ENCODE measurements at regions not wholly inside any gene's neighbourhood (a gene's known extent, or its start where the extent isn't known, plus 50 kb on each side); places are given as distances from the start of the nearest gene placed in this dataset.

DNA sequence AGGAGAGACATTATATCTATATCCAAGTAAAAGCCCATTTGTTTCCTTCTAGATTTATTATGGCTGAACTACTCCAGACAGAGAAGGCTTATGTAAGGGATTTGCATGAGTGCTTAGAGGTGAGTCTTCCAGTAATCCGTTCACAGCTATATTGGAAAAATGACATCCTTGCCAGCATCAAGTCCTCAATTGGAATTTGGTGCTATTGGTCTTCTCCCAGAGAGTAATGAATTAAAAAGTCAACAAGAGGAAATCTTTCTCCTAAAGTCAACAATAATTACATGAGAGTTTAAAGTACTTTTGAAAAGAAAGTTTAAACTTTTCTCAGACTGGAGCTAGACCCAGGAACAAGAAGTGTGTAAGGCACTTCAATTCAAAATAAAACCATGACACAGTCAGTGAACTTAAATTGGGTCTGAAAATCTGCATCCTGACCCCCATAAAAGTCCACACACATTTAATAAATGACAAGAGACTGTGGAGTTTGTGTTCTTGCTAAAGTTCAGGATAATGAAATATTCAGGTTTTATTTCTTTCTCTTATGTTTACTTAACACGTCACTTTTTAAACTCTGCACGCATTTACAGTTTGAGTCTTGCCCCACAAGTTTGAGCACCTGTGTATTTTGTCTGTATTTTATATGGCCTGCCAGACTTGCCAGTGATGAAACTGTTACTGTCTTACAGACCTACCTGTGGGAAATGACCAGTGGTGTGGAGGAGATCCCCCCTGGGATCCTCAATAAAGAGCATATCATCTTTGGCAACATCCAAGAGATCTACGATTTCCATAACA, 268.2 kb upstream of the UMPS start:
- Histone ChIP-seq H4K20me1 (ENCODE audit: insufficient read depth, low read length) (no peaks in the 10 kb centered on the region), H3K4me3 (replicated peaks in 1 of 3; ENCODE audit: insufficient read depth in 1 of 3, low read depth in 2 of 3, low read length in 3 of 3) (no peak overlapping the region), H3K27me3 (ENCODE audit: control insufficient read depth in 1 of 2, insufficient read depth in 2 of 2, low read length in 2 of 2) (peaks cover 0 to 2% of the 10 kb centered on the region in 2 experiments; a peak in 2 of 5 replicates), H3K27ac (ENCODE audit: extremely low read length, insufficient read depth, low read length) (no peak overlapping the region), H2AFZ (ENCODE audit: low read length) (no peak overlapping the region), H3K4me2 (ENCODE audit: low read depth, low read length) (no peak overlapping the region), H3K79me2 (ENCODE audit: insufficient read depth, low read length) (no peaks in the 10 kb centered on the region), H3K9ac (ENCODE audit: insufficient read depth, low read depth, low read length) (no peak overlapping the region), H3K36me3 (replicated peaks in 1 of 2; ENCODE audit: control insufficient read depth in 1 of 2, insufficient read depth in 2 of 2, low read length in 2 of 2) (no peaks in the 10 kb centered on the region), H3K9me3 (ENCODE audit: low read length) (no peaks in the 10 kb centered on the region), H3K4me1 (ENCODE audit: insufficient read depth, low read length) (no peaks in the 10 kb centered on the region)
- BruUV-seq (replicated peaks) = no TSS peak
- in situ Hi-C loops (cut with HindIII; ENCODE audit: extremely low pct_ligation_motif_present, low pct_unique_long_range_greater_than_20kb) (no loop called here), intact Hi-C loops (cut with micrococcal nuclease; ENCODE audit: unreplicated experiment) (no loop called here)
- WGBS (ENCODE audit: low lambda C conversion rate) = 26% methylated on average over 4 of the region's 4 CpGs
- ATAC-seq (no peak), FAIRE-seq (no peak), DNase-seq (ENCODE audit: low spot score) (no peak)
- POLR2A ChIA-PET = no interaction called here
- CTCF ChIA-PET (ENCODE audit: low intra/inter-chr PET ratio, low total read pairs) = no interaction called here
- TF ChIP-seq CREB1 (IDR thresholded peaks at IDR 0.05) (peak; percentile 27; the same call in 1 of the 2 replicates), CREB1 (CRISPR knock-in tag; IDR thresholded peaks at IDR 0.05) (no peak)
- TF ChIP-seq, protein P1, sequence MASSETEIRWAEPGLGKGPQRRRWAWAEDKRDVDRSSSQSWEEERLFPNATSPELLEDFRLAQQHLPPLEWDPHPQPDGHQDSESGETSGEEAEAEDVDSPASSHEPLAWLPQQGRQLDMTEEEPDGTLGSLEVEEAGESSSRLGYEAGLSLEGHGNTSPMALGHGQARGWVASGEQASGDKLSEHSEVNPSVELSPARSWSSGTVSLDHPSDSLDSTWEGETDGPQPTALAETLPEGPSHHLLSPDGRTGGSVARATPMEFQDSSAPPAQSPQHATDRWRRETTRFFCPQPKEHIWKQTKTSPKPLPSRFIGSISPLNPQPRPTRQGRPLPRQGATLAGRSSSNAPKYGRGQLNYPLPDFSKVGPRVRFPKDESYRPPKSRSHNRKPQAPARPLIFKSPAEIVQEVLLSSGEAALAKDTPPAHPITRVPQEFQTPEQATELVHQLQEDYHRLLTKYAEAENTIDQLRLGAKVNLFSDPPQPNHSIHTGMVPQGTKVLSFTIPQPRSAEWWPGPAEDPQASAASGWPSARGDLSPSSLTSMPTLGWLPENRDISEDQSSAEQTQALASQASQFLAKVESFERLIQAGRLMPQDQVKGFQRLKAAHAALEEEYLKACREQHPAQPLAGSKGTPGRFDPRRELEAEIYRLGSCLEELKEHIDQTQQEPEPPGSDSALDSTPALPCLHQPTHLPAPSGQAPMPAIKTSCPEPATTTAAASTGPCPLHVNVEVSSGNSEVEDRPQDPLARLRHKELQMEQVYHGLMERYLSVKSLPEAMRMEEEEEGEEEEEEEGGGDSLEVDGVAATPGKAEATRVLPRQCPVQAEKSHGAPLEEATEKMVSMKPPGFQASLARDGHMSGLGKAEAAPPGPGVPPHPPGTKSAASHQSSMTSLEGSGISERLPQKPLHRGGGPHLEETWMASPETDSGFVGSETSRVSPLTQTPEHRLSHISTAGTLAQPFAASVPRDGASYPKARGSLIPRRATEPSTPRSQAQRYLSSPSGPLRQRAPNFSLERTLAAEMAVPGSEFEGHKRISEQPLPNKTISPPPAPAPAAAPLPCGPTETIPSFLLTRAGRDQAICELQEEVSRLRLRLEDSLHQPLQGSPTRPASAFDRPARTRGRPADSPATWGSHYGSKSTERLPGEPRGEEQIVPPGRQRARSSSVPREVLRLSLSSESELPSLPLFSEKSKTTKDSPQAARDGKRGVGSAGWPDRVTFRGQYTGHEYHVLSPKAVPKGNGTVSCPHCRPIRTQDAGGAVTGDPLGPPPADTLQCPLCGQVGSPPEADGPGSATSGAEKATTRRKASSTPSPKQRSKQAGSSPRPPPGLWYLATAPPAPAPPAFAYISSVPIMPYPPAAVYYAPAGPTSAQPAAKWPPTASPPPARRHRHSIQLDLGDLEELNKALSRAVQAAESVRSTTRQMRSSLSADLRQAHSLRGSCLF (CRISPR knock-in tag; IDR thresholded peaks at IDR 0.05; ENCODE audit: borderline replicate concordance) = no peak

All from HepG2 (cell line).